Caco-2 (cell line): ENCODE measurements at regions not wholly inside any gene's neighbourhood (a gene's known extent, or its start where the extent isn't known, plus 50 kb on each side); places are given as distances from the start of the nearest gene placed in this dataset.

Experiments
- BruUV-seq: library from RNA; stranded (reverse); fragments of 400-500 nt; replicated peaks from 2 replicates; lab custom pipeline; 2021; lab: Mats Ljungman, UMichigan
- CTCF ChIA-PET: fragments of 300-600 bp; sonication (Branson Sonifier 250); formaldehyde crosslinking; loops from one replicate; lab custom pipeline; 2022; ENCODE audit warnings: antibody characterized with exemption; lab: Charles Lee
- POLR2A ChIA-PET: fragments of 300-600 bp; sonication (Branson Sonifier 250); formaldehyde crosslinking; loops from one replicate; lab custom pipeline; 2022; ENCODE audit warnings: antibody characterized with exemption; lab: Charles Lee
- DNase-seq, 2 experiments: peaks; one replicate each; pipeline versions ENCODE4 v3.0.0 to v3.0.0-alpha.2; 2020 to 2022
- H3K27me3 ChIP-seq: replicated peaks from 2 replicates; pipeline ENCODE4 v1.6.0; 2011; ENCODE audit warnings: low read length; ENCODE audit not compliant: control insufficient read depth, insufficient read depth
- H3K36me3 ChIP-seq: 2 replicates; pipeline ENCODE4 v1.5.1; 2011; ENCODE audit warnings: low read length; ENCODE audit not compliant: control insufficient read depth, insufficient read depth
- H3K4me1 ChIP-seq: fragments of 250-450 bp; sonication (Bioruptor Pico); 2 replicates; pipeline ENCODE4 v1.5.1; 2020; ENCODE audit warnings: mild to moderate bottlenecking
- H3K4me3 ChIP-seq: 2 replicates; pipeline ENCODE4 v1.5.1; 2011; ENCODE audit warnings: low read depth, mild to moderate bottlenecking, control low read depth, low read length
- H3K9me3 ChIP-seq: fragments of 250-450 bp; sonication (Bioruptor Pico); 2 replicates; pipeline ENCODE4 v1.5.1; 2020; ENCODE audit warnings: mild to moderate bottlenecking, moderate library complexity
- H3K27ac Mint-ChIP-seq: one replicate; pipeline ENCODE4 v1.8.0; 2022; ENCODE audit warnings: mixed read lengths; ENCODE audit not compliant: unreplicated experiment
- H3K27me3 Mint-ChIP-seq: one replicate; pipeline ENCODE4 v1.8.0; 2022; ENCODE audit warnings: mixed read lengths; ENCODE audit not compliant: insufficient read depth, unreplicated experiment
- H3K36me3 Mint-ChIP-seq: one replicate; pipeline ENCODE4 v1.8.0; 2022; ENCODE audit warnings: mild to moderate bottlenecking, mixed read lengths; ENCODE audit not compliant: insufficient read depth, unreplicated experiment
- H3K4me1 Mint-ChIP-seq: one replicate; pipeline ENCODE4 v1.8.0; 2022; ENCODE audit warnings: low read depth, mixed read lengths; ENCODE audit not compliant: unreplicated experiment
- H3K4me3 Mint-ChIP-seq: one replicate; pipeline ENCODE4 v1.8.0; 2022; ENCODE audit warnings: mild to moderate bottlenecking, moderate library complexity, mixed read lengths; ENCODE audit not compliant: unreplicated experiment
- H3K9me3 Mint-ChIP-seq: one replicate; pipeline ENCODE4 v1.8.0; 2022; ENCODE audit warnings: mixed read lengths; ENCODE audit not compliant: unreplicated experiment
- intact Hi-C: fragments of 100-400 bp; cut with micrococcal nuclease; formaldehyde crosslinking; loops from one replicate; pipeline ENCODE4 v1.10.0; 2022; ENCODE audit not compliant: unreplicated experiment
- TF ChIP-seq, protein P1 (sequence below), 2 experiments: fragments of 200-600 bp in 1 of 2; IDR thresholded peaks; 1 replicate in 1 of 2; 2 replicates in 1 of 2; pipeline versions ENCODE4 v1.5.1 to v1.8.0; 2011 to 2022; ENCODE audit warnings: antibody characterized with exemption in 1 of 2, control low read depth in 1 of 2, inconsistent platforms in 1 of 2, low read depth in 1 of 2, low read length in 1 of 2, mild to moderate bottlenecking in 1 of 2, moderate library complexity in 1 of 2; ENCODE audit not compliant: insufficient read depth in 1 of 2, severe bottlenecking in 1 of 2, unreplicated experiment in 1 of 2

DNA sequence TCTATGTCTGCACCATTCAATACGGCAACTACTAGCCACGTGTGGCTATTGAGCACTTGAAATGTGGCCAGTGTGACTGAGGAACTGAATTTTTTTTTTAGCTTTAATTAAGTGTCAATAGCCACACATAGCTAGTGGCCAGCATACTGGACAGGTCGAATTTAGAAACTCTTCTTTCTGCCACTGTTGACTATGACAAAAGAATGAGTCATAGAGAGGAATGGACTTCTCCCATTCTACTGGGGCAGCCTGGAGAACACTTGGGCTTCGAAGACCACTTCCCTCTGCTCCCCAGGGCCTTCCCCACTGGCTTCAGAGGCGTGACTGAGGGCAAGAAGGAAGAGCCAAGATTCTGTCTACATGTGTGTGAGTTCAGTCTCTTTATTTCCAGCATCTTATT, 137.5 kb downstream of the SNX10 start:
- CTCF ChIA-PET = no interaction called here
- no peaks in the 10 kb centered on the region for H3K4me1 ChIP-seq
- Mint-ChIP-seq H3K27ac (no peak overlapping the region), H3K27me3 (peaks cover 3% of the 10 kb centered on the region), H3K4me1 (no peaks in the 10 kb centered on the region), H3K9me3 (no peaks in the 10 kb centered on the region), H3K4me3 (no peak overlapping the region), H3K36me3 (no peaks in the 10 kb centered on the region)
- no peaks in the 10 kb centered on the region for H3K27me3 ChIP-seq
- intact Hi-C loops = no loop called here
- DNase-seq = no peak
- no peaks in the 10 kb centered on the region for H3K36me3 ChIP-seq
- no peak overlapping the region for H3K4me3 ChIP-seq
- BruUV-seq = no TSS peak
- POLR2A ChIA-PET = no interaction called here
- TF ChIP-seq, protein P1, sequence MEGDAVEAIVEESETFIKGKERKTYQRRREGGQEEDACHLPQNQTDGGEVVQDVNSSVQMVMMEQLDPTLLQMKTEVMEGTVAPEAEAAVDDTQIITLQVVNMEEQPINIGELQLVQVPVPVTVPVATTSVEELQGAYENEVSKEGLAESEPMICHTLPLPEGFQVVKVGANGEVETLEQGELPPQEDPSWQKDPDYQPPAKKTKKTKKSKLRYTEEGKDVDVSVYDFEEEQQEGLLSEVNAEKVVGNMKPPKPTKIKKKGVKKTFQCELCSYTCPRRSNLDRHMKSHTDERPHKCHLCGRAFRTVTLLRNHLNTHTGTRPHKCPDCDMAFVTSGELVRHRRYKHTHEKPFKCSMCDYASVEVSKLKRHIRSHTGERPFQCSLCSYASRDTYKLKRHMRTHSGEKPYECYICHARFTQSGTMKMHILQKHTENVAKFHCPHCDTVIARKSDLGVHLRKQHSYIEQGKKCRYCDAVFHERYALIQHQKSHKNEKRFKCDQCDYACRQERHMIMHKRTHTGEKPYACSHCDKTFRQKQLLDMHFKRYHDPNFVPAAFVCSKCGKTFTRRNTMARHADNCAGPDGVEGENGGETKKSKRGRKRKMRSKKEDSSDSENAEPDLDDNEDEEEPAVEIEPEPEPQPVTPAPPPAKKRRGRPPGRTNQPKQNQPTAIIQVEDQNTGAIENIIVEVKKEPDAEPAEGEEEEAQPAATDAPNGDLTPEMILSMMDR (IDR thresholded peaks at IDR 0.05; ENCODE audit: insufficient read depth in 1 of 2, low read depth in 1 of 2, low read length in 1 of 2, severe bottlenecking in 1 of 2, unreplicated experiment in 1 of 2) = no peak
- no peaks in the 10 kb centered on the region for H3K9me3 ChIP-seq

DNA sequence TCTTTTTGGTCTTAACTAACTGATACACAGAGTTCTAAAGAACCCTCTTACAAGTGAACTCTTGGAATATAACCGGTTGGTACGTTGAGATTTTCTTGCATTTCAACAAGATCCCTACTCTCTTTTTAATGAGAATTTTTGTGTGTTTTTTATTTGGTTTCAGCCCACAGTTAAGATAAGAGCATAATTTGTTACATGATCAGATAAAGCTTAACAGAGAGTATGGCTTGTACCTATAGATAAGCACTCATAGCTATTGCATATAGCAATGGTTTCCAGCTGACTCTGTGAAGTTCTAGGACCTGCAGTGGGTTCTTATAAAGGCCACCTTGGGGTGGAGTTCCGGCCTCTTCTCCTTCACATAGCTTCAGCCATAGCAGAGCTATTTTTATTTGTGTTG, 143.3 kb downstream of the SNX10 start:
- H3K4me3 ChIP-seq = no peak overlapping the region
- DNase-seq = no peak
- H3K27me3 Mint-ChIP-seq = peaks cover 4% of the 10 kb centered on the region
- CTCF ChIA-PET = no interaction called here
- H3K27ac Mint-ChIP-seq = no peak overlapping the region
- H3K4me1 Mint-ChIP-seq = no peaks in the 10 kb centered on the region
- H3K9me3 Mint-ChIP-seq = no peaks in the 10 kb centered on the region
- no TSS peak for BruUV-seq
- H3K36me3 ChIP-seq = no peaks in the 10 kb centered on the region
- no peaks in the 10 kb centered on the region for H3K27me3 ChIP-seq
- H3K9me3 ChIP-seq = no peaks in the 10 kb centered on the region
- TF ChIP-seq, protein P1 (IDR thresholded peaks at IDR 0.05; ENCODE audit: insufficient read depth in 1 of 2, low read depth in 1 of 2, low read length in 1 of 2, severe bottlenecking in 1 of 2, unreplicated experiment in 1 of 2) = no peak
- POLR2A ChIA-PET = no interaction called here
- H3K4me3 Mint-ChIP-seq = no peak overlapping the region
- intact Hi-C loops = no loop called here
- H3K36me3 Mint-ChIP-seq = no peaks in the 10 kb centered on the region
- H3K4me1 ChIP-seq = no peaks in the 10 kb centered on the region

GRCh38 chr7:26437003-26437532, 145.4 kb downstream of the SNX10 start:
- no peaks in the 10 kb centered on the region for H3K4me1 Mint-ChIP-seq
- H3K27ac Mint-ChIP-seq = no peak overlapping the region
- Histone ChIP-seq H3K36me3 (no peaks in the 10 kb centered on the region), H3K4me1 (no peaks in the 10 kb centered on the region), H3K4me3 (no peak overlapping the region), H3K9me3 (no peaks in the 10 kb centered on the region), H3K27me3 (no peaks in the 10 kb centered on the region)
- ChIA-PET POLR2A (no interaction called here), CTCF (no interaction called here)
- H3K36me3 Mint-ChIP-seq = no peaks in the 10 kb centered on the region
- H3K4me3 Mint-ChIP-seq = no peak overlapping the region
- TF ChIP-seq, protein P1 (IDR thresholded peaks at IDR 0.05; ENCODE audit: insufficient read depth in 1 of 2, low read depth in 1 of 2, low read length in 1 of 2, severe bottlenecking in 1 of 2, unreplicated experiment in 1 of 2) = no peak
- no peaks in the 10 kb centered on the region for H3K9me3 Mint-ChIP-seq
- peaks cover 4% of the 10 kb centered on the region for H3K27me3 Mint-ChIP-seq
- no peak for DNase-seq
- intact Hi-C loops = no loop called here
- no TSS peak for BruUV-seq
